DMS 273 (cell line): ENCODE measurements at regions not wholly inside any gene's neighbourhood (a gene's known extent, or its start where the extent isn't known, plus 50 kb on each side); places are given as distances from the start of the nearest gene placed in this dataset.

Source experiments
- DNase-seq: peaks from one replicate; lab custom pipeline; 2025; ENCODE audit not compliant: unreplicated experiment; lab: John Stamatoyannopoulos, UW

- no peak for DNase-seq
Measured at GRCh38 chr2:54388076-54388475, 68.1 kb upstream of the SPTBN1 start.

GRCh38 chr2:54392555-54393324, 63.4 kb upstream of the SPTBN1 start:
- DNase-seq, result no peak

- DNase-seq, result peak; percentile 3
Measured at GRCh38 chr2:54394392-54394791, 61.7 kb upstream of the SPTBN1 start.

DNA sequence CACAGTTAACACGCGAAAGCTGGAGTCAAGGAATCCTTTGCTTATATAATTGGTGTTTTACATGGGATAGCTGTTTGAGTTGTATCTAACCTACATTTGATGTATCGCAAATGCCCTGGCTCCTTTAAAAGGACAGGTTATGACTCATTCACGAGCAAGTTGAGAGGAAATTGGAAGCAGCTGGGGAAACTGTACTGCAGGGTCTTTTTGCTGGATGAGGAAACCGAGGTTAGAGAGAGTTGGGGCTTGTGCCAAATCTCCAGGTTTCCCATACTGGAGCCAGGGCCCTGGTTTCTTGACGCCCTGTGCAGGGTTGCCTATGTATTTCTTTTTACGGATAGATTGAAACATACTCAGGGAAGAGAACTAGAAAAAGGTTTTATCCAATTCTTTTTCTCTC, 60.0 kb upstream of the SPTBN1 start:
- no peak for DNase-seq

DNA sequence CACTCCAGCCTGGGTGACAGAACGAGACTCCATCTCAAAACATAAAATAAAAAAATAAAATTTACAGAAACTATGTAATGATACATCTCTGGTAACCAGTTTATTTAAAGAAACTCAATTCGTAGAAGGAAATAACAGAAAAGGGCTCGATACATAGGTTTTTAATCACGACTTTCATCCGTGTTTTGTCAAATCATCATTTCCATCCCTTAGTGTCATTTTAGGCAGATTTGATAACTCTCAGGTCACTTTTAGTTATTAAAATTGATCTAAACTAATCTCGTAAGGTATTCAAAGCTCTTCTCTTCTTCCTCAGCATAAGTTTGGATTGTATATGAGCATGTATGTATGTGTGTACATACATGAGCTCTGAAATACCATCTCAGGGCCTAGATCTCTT, 59.3 kb upstream of the SPTBN1 start:
- no peak for DNase-seq

DNA sequence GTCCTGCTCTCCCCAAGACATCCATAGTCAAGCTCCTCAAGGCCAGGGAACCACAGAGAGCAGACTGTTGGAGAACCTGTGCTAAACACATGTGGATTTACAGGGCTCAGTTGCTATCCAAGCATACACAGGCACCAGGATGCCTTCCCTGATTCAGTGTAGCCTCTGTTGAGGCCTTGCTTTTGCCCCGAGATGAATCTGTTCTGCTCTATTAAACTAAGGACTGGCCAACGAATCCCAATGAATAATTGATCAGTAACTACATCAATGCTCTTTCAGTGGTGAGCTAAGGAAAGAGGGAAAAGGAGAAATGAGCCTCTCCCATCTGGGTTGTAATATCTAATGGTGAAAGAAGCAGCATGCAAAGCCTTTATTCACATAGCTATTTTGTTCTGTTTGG, 58.7 kb upstream of the SPTBN1 start:
- no peak for DNase-seq

DNA sequence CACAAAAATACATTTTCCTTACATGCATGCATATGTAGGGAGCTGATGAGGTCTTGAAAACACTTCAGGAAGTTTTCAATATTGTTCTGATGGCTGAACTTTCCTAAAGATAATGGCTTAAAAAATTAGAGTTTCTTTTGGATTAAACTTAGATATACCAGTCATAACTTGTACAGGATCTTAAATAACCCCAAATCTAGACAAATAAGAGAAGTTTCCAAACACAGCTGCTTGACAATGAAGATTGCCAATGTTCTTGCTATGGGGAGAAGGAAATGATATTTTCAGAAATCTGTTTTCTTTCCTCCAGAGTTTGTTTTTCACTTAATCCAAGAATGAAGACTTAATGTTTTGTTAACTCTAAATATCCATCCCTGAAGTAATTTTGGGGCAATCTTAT, 54.6 kb upstream of the SPTBN1 start:
- no peak for DNase-seq

DNA sequence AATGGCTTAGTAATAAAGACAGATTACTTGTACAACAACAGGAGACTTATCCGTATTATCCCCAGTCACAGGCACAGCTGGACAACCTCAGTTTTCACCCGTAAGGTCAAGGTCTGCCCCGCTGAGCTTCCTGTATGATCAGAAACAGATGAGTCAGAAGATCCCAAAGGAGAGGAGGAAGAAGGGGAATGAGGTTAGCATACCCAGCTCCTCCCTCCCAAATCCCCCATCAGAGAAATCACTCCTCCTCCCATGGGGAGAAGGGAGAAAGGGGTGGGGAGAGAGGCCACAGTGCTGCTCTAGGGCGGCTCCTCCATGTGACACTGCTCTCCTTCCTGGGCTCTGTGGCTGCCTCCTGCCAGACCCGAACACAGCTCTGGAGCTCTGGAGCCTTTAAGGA, 53.8 kb upstream of the SPTBN1 start:
- no peak for DNase-seq

- no peak for DNase-seq
Measured at GRCh38 chr2:54403512-54404238, 52.5 kb upstream of the SPTBN1 start.

GRCh38 chr2:54404270-54404669, 51.9 kb upstream of the SPTBN1 start:
- no peak for DNase-seq

DNA sequence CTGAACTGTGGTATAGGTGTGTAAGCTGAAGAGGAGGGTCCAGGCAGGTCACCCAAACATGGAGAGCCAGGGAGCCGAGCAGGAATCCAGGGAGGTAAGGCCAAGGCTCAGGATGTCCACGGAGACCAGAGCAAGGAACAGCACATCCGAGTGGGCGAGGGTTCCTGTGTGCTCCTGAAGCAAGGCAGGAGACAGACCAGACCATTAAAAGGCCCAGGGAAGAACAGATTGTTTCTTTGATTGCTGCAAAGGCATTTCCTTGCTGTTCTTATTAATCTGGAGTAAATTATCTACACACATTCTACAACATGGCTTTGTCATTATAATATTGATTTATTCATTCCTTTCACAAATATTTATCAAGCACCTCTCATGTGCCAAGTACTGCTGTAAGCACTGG, 50.1 kb upstream of the SPTBN1 start:
- no peak for DNase-seq
